DMS53 treated with DMSO at 0.1 percent for 48 hours (cell line): ENCODE measurements at regions not wholly inside any gene's neighbourhood (a gene's known extent, or its start where the extent isn't known, plus 50 kb on each side); places are given as distances from the start of the nearest gene placed in this dataset.
"Not testable (repeated sequence)": the region's sequence is repeated elsewhere in the genome, so short reads cannot be mapped to it uniquely, and the experiment has no call there.

Experiments used
- DNase-seq: peaks from one replicate; lab custom pipeline; 2025; ENCODE audit not compliant: unreplicated experiment; lab: John Stamatoyannopoulos, UW

- no peak for DNase-seq
Observed at GRCh38 chr3:137295336-137295735, 337.6 kb downstream of the IL20RB start.

GRCh38 chr3:137296116-137296515, 338.3 kb downstream of the IL20RB start:
- DNase-seq: no peak

- no peak for DNase-seq
Observed at GRCh38 chr3:137297770-137298169, 340.0 kb downstream of the IL20RB start.

- DNase-seq: no peak
Observed at GRCh38 chr3:137300703-137301102, 342.9 kb downstream of the IL20RB start.

- DNase-seq: no peak
Observed at GRCh38 chr3:137304313-137305056, 346.7 kb downstream of the IL20RB start.

- no peak for DNase-seq
Observed at GRCh38 chr3:137324114-137324513, 366.3 kb downstream of the IL20RB start.

GRCh38 chr3:137325170-137325569, 367.4 kb downstream of the IL20RB start:
- DNase-seq: no peak

GRCh38 chr3:137325934-137326333, 368.2 kb downstream of the IL20RB start:
- DNase-seq: no peak

- no peak for DNase-seq
Observed at GRCh38 chr3:137329594-137329993, 371.8 kb downstream of the IL20RB start.

- no peak for DNase-seq
Observed at GRCh38 chr3:137330246-137330645, 372.5 kb downstream of the IL20RB start.

- DNase-seq: no peak
Observed at GRCh38 chr3:137332297-137332696, 374.5 kb downstream of the IL20RB start.

GRCh38 chr3:137335478-137335877, 377.7 kb downstream of the IL20RB start:
- DNase-seq: no peak

GRCh38 chr3:137338400-137338799, 380.6 kb downstream of the IL20RB start:
- DNase-seq: not testable (repeated sequence)

- DNase-seq: no peak
Observed at GRCh38 chr3:137343283-137343682, 385.5 kb downstream of the IL20RB start.

GRCh38 chr3:137347132-137347531, 389.3 kb downstream of the IL20RB start:
- no peak for DNase-seq

- no peak for DNase-seq
Observed at GRCh38 chr3:137347817-137348368, 390.1 kb downstream of the IL20RB start.

- DNase-seq: no peak
Observed at GRCh38 chr3:137348936-137349335, 391.2 kb downstream of the IL20RB start.

GRCh38 chr3:137349557-137350348, 392.0 kb downstream of the IL20RB start:
- DNase-seq: no peak

GRCh38 chr3:137360531-137361201, 402.9 kb downstream of the IL20RB start:
- DNase-seq: peak; percentile 1

GRCh38 chr3:137382005-137382594, 382.0 kb upstream of the SOX14 start:
- DNase-seq: no peak

- no peak for DNase-seq
Observed at GRCh38 chr3:137385922-137386321, 378.2 kb upstream of the SOX14 start.
